ENCODE measurements at regions not wholly inside any gene's neighbourhood (a gene's known extent, or its start where the extent isn't known, plus 50 kb on each side); places are given as distances from the start of the nearest gene placed in this dataset.

DNA sequence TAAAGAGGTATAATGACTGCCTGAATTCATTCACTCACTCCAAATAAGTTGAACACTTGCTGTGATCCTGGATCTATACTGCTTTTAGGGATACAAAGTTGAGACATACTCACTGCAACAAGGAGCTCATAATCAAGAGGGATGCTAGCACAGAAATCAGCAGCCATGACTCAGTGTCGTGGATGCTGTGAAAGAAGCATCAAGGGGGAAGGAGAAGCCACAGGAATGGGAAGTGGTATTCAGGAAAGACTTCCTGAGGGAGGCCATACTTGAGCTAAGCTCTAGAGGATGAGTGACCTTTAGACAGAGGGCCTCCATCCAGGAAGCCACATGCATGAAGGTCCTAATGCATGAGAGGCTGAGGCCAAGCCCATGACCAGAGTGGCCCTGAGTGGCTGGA, 245.7 kb upstream of the RORA start:
- intact Hi-C loops (cut with micrococcal nuclease), result no loop called here
- ChIA-PET CTCF (no interaction called here), POLR2A (no interaction called here)

DNA sequence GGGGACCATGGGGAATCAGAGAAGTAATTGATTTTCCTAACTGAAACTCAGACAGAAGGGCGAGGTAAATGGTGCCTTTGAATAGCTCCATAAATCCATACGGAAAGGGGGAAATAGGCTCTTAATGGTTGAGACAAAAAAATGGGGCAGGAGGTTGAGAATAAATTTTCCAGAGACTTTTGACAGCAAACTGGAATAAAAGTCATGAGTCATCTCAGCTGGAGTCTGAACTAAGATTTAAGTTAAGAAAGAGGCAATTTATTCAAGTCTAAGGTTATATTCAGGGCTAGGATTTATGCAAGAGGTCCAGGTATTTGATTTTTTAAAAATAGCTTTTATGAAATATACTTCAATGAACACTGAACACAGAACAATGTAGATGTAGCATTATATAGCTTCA, 238.7 kb upstream of the RORA start:
- DNase-seq, result no peak
- intact Hi-C loops (cut with micrococcal nuclease), result no loop called here
- Mint-ChIP-seq H3K27me3 (peaks cover 4% of the 10 kb centered on the region), H3K4me1 (no peaks in the 10 kb centered on the region), H3K4me3 (no peak overlapping the region), H3K9me3 (no peaks in the 10 kb centered on the region), H3K27ac (no peak overlapping the region), H3K36me3 (ENCODE audit: low read depth) (no peaks in the 10 kb centered on the region)
- ChIA-PET CTCF (no interaction called here), POLR2A (no interaction called here)
- TF ChIP-seq, protein P1, sequence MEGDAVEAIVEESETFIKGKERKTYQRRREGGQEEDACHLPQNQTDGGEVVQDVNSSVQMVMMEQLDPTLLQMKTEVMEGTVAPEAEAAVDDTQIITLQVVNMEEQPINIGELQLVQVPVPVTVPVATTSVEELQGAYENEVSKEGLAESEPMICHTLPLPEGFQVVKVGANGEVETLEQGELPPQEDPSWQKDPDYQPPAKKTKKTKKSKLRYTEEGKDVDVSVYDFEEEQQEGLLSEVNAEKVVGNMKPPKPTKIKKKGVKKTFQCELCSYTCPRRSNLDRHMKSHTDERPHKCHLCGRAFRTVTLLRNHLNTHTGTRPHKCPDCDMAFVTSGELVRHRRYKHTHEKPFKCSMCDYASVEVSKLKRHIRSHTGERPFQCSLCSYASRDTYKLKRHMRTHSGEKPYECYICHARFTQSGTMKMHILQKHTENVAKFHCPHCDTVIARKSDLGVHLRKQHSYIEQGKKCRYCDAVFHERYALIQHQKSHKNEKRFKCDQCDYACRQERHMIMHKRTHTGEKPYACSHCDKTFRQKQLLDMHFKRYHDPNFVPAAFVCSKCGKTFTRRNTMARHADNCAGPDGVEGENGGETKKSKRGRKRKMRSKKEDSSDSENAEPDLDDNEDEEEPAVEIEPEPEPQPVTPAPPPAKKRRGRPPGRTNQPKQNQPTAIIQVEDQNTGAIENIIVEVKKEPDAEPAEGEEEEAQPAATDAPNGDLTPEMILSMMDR (IDR thresholded peaks at IDR 0.05), result no peak
- ATAC-seq (ENCODE audit: low read depth), result no peak

More for the DNA sequence above, 245.7 kb upstream of the RORA start:
- Mint-ChIP-seq H3K27me3 (no peaks in the 10 kb centered on the region), H3K4me3 (no peak overlapping the region), H3K36me3 (ENCODE audit: low read depth) (no peaks in the 10 kb centered on the region), H3K4me1 (no peaks in the 10 kb centered on the region), H3K9me3 (no peaks in the 10 kb centered on the region), H3K27ac (no peak overlapping the region)
- TF ChIP-seq, protein P1 (IDR thresholded peaks at IDR 0.05), result no peak
- ATAC-seq (ENCODE audit: low read depth), result no peak
- DNase-seq, result no peak

DNA sequence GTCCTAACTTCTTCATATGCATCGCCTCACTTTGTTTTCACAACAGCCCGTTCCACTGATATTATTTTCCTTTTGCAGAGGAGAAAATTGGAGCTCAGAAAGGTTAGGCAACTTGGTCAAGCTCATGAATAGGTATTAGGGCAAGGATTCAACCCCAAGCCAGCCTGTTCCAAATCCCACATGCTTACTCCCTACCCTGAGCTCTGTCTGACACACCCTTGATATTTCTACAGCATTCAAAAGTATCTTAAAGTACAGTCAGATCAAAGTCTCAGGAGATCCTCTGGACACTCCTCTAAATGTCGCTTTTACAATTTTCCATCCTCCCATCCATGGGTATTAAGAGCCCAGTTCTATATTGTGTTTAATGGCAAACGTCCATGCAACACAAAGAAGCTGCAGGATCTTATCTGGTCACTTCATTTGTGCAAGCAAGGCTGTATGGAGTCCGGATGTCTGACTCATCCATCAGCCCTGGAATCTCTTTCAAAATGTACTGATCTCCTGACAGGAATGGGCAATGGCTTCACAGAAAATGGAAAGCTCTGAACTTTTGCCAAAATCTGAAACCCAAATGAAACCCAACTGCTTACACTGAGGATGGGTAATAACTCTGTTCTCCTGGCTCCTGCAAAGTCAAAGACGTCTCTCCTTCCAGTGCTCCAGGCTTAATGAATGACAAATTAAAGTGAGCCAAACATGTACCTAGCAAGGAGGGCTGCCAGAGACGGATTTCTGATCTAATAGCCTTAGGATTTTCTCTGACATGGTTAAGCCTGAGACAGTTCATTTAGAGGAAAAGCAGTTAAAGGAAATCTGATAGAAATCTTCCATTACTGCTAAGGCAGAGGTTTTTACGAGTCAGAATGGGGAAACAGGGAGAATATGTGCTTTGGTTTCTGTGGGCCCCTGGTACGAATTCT, 230.9 kb upstream of the RORA start:
- intact Hi-C loops (cut with micrococcal nuclease), result no loop called here
- ChIA-PET CTCF (no interaction called here), POLR2A (no interaction called here)
- DNase-seq (no peak), ATAC-seq (ENCODE audit: low read depth) (no peak)
- Mint-ChIP-seq H3K4me3 (no peak overlapping the region), H3K4me1 (no peaks in the 10 kb centered on the region), H3K36me3 (ENCODE audit: low read depth) (no peaks in the 10 kb centered on the region), H3K27ac (no peak overlapping the region), H3K27me3 (peaks cover 3% of the 10 kb centered on the region), H3K9me3 (no peaks in the 10 kb centered on the region)
- TF ChIP-seq, protein P1 (IDR thresholded peaks at IDR 0.05), result no peak

DNA sequence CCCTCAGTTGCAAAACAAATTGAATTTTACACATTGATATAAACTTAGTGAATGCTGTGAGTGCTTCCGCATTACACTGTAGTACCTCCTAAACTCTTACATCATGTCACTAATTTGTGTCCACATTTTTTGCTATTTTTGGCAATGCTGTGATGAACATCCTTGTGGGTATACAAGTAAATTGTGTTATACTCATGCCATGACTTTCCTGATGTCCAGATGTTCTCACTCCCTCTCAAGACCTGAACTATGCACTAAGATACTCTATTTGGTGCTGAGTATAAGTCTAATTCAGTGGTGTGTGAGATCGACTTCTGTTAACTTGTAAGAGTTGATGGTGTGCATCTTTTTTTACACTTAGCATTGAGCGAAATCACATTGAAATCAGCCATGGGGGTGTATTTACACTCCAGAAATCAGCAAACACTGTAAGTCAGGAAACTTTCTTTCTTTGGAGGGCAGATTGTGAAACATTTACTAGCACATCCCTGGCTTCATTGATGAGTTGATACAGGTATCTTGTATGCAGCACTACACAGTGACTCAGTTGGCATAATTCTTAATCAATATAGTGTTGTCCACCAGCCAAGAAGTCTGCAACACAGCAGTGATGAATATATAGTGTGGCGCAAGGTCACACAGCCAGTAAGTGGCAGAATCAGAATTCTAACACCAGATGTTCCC, 228.1 kb upstream of the RORA start:
- ATAC-seq (ENCODE audit: low read depth) (no peak), DNase-seq (no peak)
- Mint-ChIP-seq H3K36me3 (ENCODE audit: low read depth) (no peaks in the 10 kb centered on the region), H3K27ac (no peak overlapping the region), H3K27me3 (no peaks in the 10 kb centered on the region), H3K4me1 (no peaks in the 10 kb centered on the region), H3K4me3 (no peak overlapping the region), H3K9me3 (peaks cover 7% of the 10 kb centered on the region)
- TF ChIP-seq, protein P1 (IDR thresholded peaks at IDR 0.05), result no peak
- intact Hi-C loops (cut with micrococcal nuclease), result no loop called here
- ChIA-PET POLR2A (no interaction called here), CTCF (no interaction called here)

DNA sequence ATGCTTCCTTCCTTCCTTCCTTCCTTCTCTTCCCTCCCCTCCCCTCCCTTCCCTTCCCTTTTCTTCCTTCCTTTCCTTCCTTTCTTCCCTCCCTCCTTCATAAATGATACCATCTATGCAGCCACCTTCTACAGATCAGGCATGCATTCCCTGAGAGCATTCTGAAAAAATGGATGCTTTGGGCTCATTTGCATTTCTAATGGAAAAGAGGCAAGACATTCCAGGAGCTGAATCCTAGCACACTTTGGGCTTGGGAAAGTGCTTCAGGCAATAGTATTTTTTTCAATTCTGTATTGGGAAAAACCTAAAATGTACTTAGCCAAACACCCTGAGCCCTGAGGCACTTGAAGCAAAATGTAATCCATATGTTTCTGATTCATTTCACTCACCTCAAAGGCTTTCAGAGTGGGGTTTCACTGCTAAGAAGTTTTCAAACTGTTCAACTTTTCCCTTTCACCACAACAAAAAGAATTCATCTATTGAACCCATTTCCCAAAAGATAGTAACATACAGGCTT, 220.1 kb upstream of the RORA start:
- intact Hi-C loops (cut with micrococcal nuclease), result no loop called here
- Mint-ChIP-seq H3K4me1 (no peaks in the 10 kb centered on the region), H3K36me3 (ENCODE audit: low read depth) (no peaks in the 10 kb centered on the region), H3K4me3 (no peak overlapping the region), H3K27me3 (no peaks in the 10 kb centered on the region), H3K27ac (no peak overlapping the region), H3K9me3 (peaks cover 10% of the 10 kb centered on the region)
- ChIA-PET POLR2A (no interaction called here), CTCF (no interaction called here)
- ATAC-seq (ENCODE audit: low read depth) (no peak), DNase-seq (no peak)
- TF ChIP-seq, protein P1 (IDR thresholded peaks at IDR 0.05), result no peak

Data from activated B cell treated with CpG ODN at 0.5 μM for 24 hours (primary cell).